RWPE2 (cell line): ENCODE measurements at regions not wholly inside any gene's neighbourhood (a gene's known extent, or its start where the extent isn't known, plus 50 kb on each side); places are given as distances from the start of the nearest gene placed in this dataset.

ENCODE experiments used
- ATAC-seq: fragments of 200-7000 bp; cut with Tn5 transposase; 3 replicates; pipeline ENCODE4 v1.9.1; 2021; ENCODE audit warnings: low read depth
- DNase-seq: peaks from one replicate; pipeline ENCODE4 v3.0.0-alpha.2; 2020; ENCODE audit warnings: low spot score
- H3K27ac ChIP-seq: fragments of 450-650 bp; 2 replicates; pipeline ENCODE4 v1.5.1; 2017; ENCODE audit warnings: mild to moderate bottlenecking; ENCODE audit not compliant: poor library complexity, severe bottlenecking
- H3K27me3 ChIP-seq: fragments of 250-450 bp; sonication (Bioruptor Pico); 2 replicates; pipeline ENCODE4 v1.5.1; 2021; ENCODE audit warnings: mild to moderate bottlenecking, moderate library complexity; ENCODE audit not compliant: insufficient read depth, poor library complexity, severe bottlenecking
- H3K36me3 ChIP-seq: fragments of 250-450 bp; sonication (Bioruptor Pico); 2 replicates; pipeline ENCODE4 v1.5.1; 2020; ENCODE audit warnings: low read depth, mild to moderate bottlenecking, moderate library complexity
- H3K4me1 ChIP-seq: fragments of 250-450 bp; sonication (Bioruptor Pico); 2 replicates; pipeline ENCODE4 v1.5.1; 2021; ENCODE audit warnings: mild to moderate bottlenecking, moderate library complexity; ENCODE audit not compliant: insufficient read depth, poor library complexity, severe bottlenecking
- H3K4me3 ChIP-seq: fragments of 250-450 bp; sonication (Bioruptor Pico); 2 replicates; pipeline ENCODE4 v1.5.1; 2021; ENCODE audit warnings: mild to moderate bottlenecking, moderate library complexity; ENCODE audit not compliant: severe bottlenecking
- H3K9me3 ChIP-seq: fragments of 250-450 bp; sonication (Bioruptor Pico); 2 replicates; pipeline ENCODE4 v1.5.1; 2021; ENCODE audit warnings: mild to moderate bottlenecking, moderate library complexity; ENCODE audit not compliant: severe bottlenecking
- TF ChIP-seq, protein P1 (sequence below): fragments of 450-650 bp; IDR thresholded peaks from one replicate; pipeline ENCODE4 v1.5.1; 2017; ENCODE audit warnings: mild to moderate bottlenecking, moderate library complexity; ENCODE audit not compliant: poor library complexity, severe bottlenecking

DNA sequence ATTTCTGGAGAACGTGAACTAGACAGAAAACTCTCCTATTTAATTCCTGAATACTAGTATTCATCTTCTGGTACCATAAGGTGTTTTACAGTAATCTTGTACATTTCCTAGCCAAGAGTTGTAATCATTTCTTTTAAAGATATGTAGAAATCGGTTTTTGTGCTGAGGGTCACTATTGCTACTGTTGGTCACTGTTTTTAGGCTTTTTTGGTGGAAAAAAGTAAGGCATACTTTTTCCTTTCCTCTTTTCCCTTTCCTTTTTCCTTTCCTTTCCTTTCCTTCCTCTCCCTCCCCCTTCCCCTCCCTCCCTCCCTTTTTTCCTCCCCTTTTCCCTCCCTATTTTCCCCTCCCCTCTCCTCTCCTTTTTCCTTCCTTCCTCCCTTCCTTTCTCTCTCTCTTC lies 706.4 kb upstream of the GOT2 start:
- no peak for ATAC-seq
- Histone ChIP-seq H3K36me3 (no peaks in the 10 kb centered on the region), H3K27me3 (no peaks in the 10 kb centered on the region), H3K27ac (no peak overlapping the region), H3K9me3 (no peaks in the 10 kb centered on the region), H3K4me3 (no peak overlapping the region), H3K4me1 (no peaks in the 10 kb centered on the region)
- TF ChIP-seq, protein P1, sequence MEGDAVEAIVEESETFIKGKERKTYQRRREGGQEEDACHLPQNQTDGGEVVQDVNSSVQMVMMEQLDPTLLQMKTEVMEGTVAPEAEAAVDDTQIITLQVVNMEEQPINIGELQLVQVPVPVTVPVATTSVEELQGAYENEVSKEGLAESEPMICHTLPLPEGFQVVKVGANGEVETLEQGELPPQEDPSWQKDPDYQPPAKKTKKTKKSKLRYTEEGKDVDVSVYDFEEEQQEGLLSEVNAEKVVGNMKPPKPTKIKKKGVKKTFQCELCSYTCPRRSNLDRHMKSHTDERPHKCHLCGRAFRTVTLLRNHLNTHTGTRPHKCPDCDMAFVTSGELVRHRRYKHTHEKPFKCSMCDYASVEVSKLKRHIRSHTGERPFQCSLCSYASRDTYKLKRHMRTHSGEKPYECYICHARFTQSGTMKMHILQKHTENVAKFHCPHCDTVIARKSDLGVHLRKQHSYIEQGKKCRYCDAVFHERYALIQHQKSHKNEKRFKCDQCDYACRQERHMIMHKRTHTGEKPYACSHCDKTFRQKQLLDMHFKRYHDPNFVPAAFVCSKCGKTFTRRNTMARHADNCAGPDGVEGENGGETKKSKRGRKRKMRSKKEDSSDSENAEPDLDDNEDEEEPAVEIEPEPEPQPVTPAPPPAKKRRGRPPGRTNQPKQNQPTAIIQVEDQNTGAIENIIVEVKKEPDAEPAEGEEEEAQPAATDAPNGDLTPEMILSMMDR: no peak
- DNase-seq: no peak

DNA sequence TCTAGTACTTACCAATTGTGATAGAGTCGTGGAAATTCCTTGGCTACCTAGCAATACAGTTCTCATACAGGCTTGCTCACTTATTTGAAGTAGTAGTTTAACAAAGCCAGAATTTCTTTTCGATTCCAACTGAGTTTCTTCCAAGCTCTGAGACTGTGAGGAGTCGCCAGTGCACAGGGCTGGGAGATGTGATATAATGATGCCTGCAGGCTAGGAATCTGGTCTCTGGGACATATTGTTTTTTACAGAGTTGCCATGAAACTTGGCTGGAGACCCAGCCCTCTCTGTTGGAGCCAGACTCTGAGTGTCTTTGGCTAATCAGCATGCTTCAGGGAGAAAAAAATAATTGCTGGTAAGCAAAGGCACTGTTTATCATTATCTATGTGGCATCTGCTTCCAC lies 698.8 kb upstream of the GOT2 start:
- no peak overlapping the region for H3K27ac ChIP-seq

GRCh38 chr16:59432276-59432675 lies 698.2 kb upstream of the GOT2 start:
- TF ChIP-seq, protein P1: no peak
- no peaks in the 10 kb centered on the region for H3K9me3 ChIP-seq
- no peaks in the 10 kb centered on the region for H3K4me1 ChIP-seq
- no peak overlapping the region for H3K27ac ChIP-seq
- ATAC-seq (no peak), DNase-seq (no peak)
- no peaks in the 10 kb centered on the region for H3K36me3 ChIP-seq
- no peaks in the 10 kb centered on the region for H3K27me3 ChIP-seq
- H3K4me3 ChIP-seq: no peak overlapping the region

More for the DNA sequence above, 698.8 kb upstream of the GOT2 start:
- ATAC-seq: no peak
- Histone ChIP-seq H3K4me1 (no peaks in the 10 kb centered on the region), H3K4me3 (no peak overlapping the region), H3K27me3 (no peaks in the 10 kb centered on the region), H3K36me3 (no peaks in the 10 kb centered on the region), H3K9me3 (no peaks in the 10 kb centered on the region)
- TF ChIP-seq, protein P1: no peak
- DNase-seq: no peak

- Histone ChIP-seq H3K9me3 (no peaks in the 10 kb centered on the region), H3K27me3 (peaks cover 5% of the 10 kb centered on the region), H3K4me1 (no peaks in the 10 kb centered on the region), H3K36me3 (no peaks in the 10 kb centered on the region), H3K27ac (no peak overlapping the region), H3K4me3 (no peak overlapping the region)
- DNase-seq (no peak), ATAC-seq (no peak)
- TF ChIP-seq, protein P1: no peak
These were observed 690.7 kb upstream of the GOT2 start for GRCh38 chr16:59424714-59425273.

DNA sequence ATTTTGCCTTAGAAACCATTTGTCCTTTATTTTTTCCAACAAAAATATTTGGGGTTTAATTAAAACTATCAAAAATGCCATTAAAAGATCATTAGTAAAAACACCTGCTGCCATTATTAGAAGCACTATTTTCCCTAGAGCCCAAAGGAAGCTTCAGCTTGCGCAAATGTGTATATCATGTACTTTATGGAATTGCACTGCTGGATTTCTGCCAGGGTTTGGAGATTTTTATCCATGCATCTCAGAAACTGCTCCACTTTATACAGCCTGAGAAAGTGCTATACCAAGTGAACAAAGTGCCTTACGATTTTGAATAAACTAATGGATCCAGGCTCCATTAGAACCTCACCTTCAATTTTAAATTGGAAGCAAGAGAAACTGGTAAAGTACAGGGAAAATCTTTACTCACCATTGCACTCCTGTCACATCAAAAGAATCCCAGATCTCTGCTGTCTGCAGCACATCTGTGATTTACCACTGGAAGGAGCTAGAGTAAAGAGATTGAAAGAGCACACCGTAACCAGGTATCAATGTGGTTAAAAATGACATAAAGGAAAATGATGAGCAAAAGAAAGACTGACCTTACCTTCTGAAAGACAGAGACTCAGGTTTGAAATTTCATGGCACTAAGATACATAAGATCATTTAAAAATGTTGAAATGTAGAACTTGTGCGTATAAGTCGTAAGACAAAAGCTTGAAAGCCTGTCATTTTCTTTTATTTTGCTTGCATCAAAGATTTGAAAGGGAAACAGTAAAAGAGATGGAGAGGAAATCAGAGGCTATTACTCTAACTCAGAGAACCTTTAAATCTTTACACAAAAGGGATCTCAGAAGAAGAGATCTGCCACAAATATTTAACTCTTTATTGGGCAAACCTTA lies 678.1 kb upstream of the GOT2 start:
- H3K9me3 ChIP-seq: no peaks in the 10 kb centered on the region
- peaks cover 3% of the 10 kb centered on the region for H3K27me3 ChIP-seq
- peak; percentile 78 for ATAC-seq
- no peak for DNase-seq
- H3K4me3 ChIP-seq: no peak overlapping the region
- H3K27ac ChIP-seq: no peak overlapping the region
- H3K36me3 ChIP-seq: no peaks in the 10 kb centered on the region
- H3K4me1 ChIP-seq: no peaks in the 10 kb centered on the region
- TF ChIP-seq, protein P1: peak; percentile 80
